ENCODE measurements at regions not wholly inside any gene's neighbourhood (a gene's known extent, or its start where the extent isn't known, plus 50 kb on each side); places are given as distances from the start of the nearest gene placed in this dataset.

DNA sequence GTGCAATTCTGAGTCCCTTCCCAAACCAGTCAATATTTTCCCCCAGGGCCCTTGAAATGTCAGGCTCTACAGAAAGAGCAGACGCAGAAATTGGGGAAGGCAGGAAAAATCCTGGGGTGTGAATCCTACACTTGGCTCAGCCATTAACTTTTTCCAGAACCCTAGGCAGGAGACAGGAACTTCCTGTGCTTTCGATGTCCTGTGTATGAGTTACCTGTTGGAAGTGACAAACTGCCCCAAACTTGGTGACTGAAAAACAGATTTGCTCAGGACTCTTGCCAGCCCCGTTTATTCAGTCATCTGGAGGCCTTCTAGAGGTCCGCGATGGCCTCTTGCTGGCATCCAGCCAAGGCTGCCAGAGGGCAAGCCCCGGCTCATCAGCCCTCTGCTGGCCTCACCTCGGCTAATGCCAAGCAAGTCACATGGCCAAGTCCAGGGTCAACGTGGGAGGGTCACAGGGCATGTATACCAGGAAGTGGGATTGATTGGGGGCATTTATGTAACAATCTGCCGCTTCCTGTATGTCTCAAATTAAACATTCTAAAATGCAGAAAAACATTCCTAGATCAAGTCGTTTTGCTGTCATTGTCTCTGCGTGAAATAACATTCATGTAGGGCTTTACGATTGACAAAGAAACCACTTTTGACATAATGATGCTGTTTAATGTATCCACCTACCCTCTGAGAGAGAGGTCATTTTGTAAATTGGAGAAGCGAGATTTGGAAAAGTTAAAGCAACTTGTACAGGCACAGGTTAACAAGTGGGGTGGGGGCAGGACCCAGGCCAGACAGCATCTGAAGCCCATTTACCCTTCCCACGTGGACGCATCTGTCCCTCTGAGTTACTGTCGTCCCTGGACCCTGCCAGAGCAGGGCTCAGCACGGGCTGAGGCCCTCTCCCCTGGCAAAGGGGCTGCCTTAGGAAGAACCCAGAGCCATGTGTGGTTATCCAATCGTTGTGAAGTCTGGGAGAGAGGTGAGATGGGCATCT is 179.4 kb downstream of the INHBB start:
- H3K4me3 ChIP-seq (ENCODE audit: low read depth, poor library complexity, severe bottlenecking): no peak overlapping the region

DNA sequence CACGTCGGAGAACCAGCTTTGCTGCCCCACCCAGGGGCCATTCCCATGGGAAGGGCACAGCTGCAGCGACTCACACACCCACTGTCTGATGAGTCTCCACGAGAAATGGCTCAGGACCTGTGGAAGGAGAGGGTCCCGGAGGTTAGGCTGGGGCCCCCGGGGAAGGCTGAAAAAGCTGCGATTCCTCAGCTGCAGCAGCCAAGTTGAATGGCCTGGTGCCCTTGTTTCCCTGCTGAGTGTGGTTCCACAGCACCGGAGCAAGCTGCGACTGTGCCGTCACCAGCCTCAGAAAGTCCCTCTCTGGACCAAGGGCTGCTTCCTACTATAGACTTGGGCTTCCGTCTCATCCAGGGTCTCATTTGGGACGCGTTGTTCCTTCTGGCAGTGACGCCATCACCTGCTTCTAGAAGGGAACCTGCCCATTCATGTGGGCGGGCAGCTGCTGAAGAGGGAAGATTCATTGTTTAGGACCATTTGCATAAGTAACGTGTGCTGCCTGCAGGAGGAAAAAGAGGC is 180.2 kb downstream of the INHBB start:
- H3K4me3 ChIP-seq (ENCODE audit: low read depth, poor library complexity, severe bottlenecking): no peak overlapping the region
- 54 to 60% methylated on average over 13 to 16 of the region's 16 CpGs for WGBS, 2 donors
- DNase-seq (ENCODE audit: low spot score in 2 of 2): no peak
- TF ChIP-seq POLR2A (IDR thresholded peaks at IDR 0.05): no peak
- TF ChIP-seq, protein P1, sequence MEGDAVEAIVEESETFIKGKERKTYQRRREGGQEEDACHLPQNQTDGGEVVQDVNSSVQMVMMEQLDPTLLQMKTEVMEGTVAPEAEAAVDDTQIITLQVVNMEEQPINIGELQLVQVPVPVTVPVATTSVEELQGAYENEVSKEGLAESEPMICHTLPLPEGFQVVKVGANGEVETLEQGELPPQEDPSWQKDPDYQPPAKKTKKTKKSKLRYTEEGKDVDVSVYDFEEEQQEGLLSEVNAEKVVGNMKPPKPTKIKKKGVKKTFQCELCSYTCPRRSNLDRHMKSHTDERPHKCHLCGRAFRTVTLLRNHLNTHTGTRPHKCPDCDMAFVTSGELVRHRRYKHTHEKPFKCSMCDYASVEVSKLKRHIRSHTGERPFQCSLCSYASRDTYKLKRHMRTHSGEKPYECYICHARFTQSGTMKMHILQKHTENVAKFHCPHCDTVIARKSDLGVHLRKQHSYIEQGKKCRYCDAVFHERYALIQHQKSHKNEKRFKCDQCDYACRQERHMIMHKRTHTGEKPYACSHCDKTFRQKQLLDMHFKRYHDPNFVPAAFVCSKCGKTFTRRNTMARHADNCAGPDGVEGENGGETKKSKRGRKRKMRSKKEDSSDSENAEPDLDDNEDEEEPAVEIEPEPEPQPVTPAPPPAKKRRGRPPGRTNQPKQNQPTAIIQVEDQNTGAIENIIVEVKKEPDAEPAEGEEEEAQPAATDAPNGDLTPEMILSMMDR (IDR thresholded peaks at IDR 0.05): no peak
- intact Hi-C loops (cut with DNase I; ENCODE audit: low total_unique reads): loop anchor here (10.0 kb wide), 1 partner anchor 149 kb away; no protein-coding TSS in a partner anchor

More for the DNA sequence above, 179.4 kb downstream of the INHBB start:
- DNase-seq (ENCODE audit: low spot score in 2 of 2): no peak
- intact Hi-C loops (cut with DNase I; ENCODE audit: low total_unique reads): loop anchor here (10.0 kb wide), 1 partner anchor 149 kb away; no protein-coding TSS in a partner anchor
- TF ChIP-seq, protein P1 (IDR thresholded peaks at IDR 0.05): peak in 1 of 3 donors; percentile 74
- TF ChIP-seq POLR2A (IDR thresholded peaks at IDR 0.05): no peak
- WGBS, 2 donors: 57 to 59% methylated on average over 18 of the region's 18 CpGs

DNA sequence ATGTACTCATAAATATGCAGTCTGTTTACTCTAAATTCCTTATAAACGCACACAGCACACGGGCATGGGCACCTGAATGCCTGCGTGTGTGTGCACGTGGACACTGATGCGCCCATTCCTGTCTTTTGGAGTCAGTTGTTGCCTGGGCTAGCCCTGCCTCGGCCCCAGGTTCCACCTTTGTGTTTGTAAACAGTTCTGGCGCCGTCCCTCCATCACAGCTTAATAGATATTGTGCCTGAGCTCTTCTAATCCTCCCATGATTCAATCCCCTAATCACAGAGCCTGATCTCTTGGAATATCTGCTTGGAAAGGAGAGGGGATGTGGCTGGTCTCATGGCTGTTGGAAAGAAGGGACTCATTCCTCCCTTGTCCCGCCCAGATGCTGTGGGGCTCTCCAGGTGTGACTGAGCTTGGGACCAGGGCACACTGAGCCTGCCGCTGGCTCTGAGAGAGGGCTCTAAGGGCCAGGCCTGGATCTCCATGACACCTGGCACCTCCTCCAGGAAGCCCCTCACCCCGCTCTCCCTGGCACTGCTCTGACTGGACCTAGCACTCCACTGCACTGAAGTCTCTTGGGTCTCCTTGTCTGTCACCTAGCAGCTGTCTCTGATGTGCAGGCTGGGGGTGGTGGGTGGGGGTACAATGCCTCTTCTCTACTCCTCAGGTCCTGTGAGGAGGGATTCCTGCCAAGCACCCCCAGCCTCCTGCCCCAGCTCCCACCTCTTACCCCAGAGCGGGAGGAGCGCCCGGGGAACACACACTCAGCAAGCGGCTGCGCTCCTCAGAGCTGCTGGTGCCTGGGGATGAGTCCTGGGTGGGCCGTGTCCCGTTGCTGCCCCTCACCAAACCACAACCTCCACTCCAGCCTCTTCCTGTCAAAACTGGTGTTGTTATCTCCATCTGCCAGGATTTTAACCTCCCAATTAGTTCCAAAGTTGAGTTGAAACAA is 181.3 kb downstream of the INHBB start:
- no peak for DNase-seq (ENCODE audit: low spot score in 2 of 2)
- no peak for TF ChIP-seq POLR2A (IDR thresholded peaks at IDR 0.05)
- TF ChIP-seq, protein P1 (IDR thresholded peaks at IDR 0.05): no peak
- 73 to 76% methylated on average over 18 of the region's 18 CpGs for WGBS, 2 donors
- intact Hi-C loops (cut with DNase I; ENCODE audit: low total_unique reads): loop anchor here (10.0 kb wide), 1 partner anchor 148 kb away; no protein-coding TSS in a partner anchor
- H3K4me3 ChIP-seq (ENCODE audit: low read depth, poor library complexity, severe bottlenecking): no peak overlapping the region

DNA sequence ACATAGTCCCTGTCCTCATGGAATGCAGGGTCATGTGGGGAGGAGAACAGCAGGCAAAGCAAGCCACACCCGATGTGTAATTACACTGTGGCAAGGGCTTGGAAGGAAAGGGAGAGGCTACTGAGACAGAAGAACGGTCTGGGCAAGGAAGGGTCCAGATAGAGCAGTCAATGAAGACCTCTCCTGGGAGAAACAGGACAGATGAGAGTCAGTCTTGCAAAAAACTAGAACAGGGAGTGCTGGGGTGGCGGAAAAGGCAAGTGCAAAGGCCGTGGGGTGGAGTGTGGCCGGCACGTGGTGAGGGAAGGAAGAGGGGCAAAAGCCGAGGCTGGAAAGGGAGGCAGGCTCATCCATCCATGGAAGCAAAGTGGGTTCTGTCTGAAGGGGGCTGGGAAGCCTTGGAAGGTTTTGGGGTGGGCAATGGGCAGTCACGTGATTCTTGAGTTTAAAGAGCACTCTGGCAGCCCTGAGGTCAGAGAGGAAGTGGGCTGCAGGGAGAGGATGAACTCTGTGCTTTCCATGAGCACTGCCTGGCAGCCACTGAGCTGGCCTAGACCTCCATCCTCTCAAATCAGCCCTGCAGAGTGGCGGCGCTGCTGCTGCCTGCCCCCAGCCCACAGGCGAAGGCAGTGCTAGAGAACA is 182.2 kb downstream of the INHBB start:
- no peak for DNase-seq (ENCODE audit: low spot score in 2 of 2)
- H3K4me3 ChIP-seq (ENCODE audit: low read depth, poor library complexity, severe bottlenecking): no peak overlapping the region
- intact Hi-C loops (cut with DNase I; ENCODE audit: low total_unique reads): loop anchor here (10.0 kb wide), 1 partner anchor 147 kb away; no protein-coding TSS in a partner anchor
- TF ChIP-seq, protein P1 (IDR thresholded peaks at IDR 0.05): no peak
- TF ChIP-seq POLR2A (IDR thresholded peaks at IDR 0.05): no peak
- 63 to 71% methylated on average over 9 to 11 of the region's 11 CpGs for WGBS, 2 donors

DNA sequence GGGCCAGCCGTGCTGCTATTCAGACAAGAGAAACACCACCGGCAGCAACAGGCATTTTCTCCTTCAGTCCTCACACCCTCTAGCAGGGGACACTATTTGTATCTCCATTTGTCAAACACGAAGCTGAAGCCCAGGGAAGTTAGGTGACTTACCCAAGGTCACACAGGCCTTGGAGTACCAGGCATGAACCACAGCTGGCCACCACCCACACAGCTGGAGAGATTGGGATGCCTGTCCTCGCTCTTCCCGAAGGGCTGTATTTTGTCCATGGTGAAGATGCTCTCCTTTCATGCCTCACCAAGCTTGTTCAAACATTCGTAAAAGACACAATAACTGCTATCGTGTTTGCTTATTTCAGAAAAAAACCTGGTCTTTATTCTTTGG is 182.7 kb downstream of the INHBB start:
- TF ChIP-seq, protein P1 (IDR thresholded peaks at IDR 0.05): no peak
- no peak for TF ChIP-seq POLR2A (IDR thresholded peaks at IDR 0.05)
- no peak overlapping the region for H3K4me3 ChIP-seq (ENCODE audit: low read depth, poor library complexity, severe bottlenecking)
- intact Hi-C loops (cut with DNase I; ENCODE audit: low total_unique reads): loop anchor here (10.0 kb wide), 1 partner anchor 146 kb away; no protein-coding TSS in a partner anchor
- 92 to 96% methylated on average over 6 to 7 of the region's 7 CpGs for WGBS, 2 donors
- no peak for DNase-seq (ENCODE audit: low spot score in 2 of 2)
